GM18951 (cell line): ENCODE measurements at regions not wholly inside any gene's neighbourhood (a gene's known extent, or its start where the extent isn't known, plus 50 kb on each side); places are given as distances from the start of the nearest gene placed in this dataset.

ENCODE experiments used
- POLR2A ChIP-seq: IDR thresholded peaks from 4 replicates; pipeline ENCODE4 v1.6.1; 2011; ENCODE audit warnings: mild to moderate bottlenecking; ENCODE audit not compliant: insufficient read length, insufficient read depth; ENCODE audit errors: extremely low read depth
- in situ Hi-C: fragments of 300-500 bp; cut with MboI; formaldehyde crosslinking; loops from one replicate; pipeline ENCODE4 v1.12.0; 2022; ENCODE audit warnings: low sequenced_read_pairs, mixed read lengths, inconsistent platforms; ENCODE audit not compliant: unreplicated experiment

GRCh38 chr22:22711532-22711913 lies 67.1 kb downstream of the GGTLC2 start:
- in situ Hi-C loops, result no loop called here
- TF ChIP-seq POLR2A, result no peak

DNA sequence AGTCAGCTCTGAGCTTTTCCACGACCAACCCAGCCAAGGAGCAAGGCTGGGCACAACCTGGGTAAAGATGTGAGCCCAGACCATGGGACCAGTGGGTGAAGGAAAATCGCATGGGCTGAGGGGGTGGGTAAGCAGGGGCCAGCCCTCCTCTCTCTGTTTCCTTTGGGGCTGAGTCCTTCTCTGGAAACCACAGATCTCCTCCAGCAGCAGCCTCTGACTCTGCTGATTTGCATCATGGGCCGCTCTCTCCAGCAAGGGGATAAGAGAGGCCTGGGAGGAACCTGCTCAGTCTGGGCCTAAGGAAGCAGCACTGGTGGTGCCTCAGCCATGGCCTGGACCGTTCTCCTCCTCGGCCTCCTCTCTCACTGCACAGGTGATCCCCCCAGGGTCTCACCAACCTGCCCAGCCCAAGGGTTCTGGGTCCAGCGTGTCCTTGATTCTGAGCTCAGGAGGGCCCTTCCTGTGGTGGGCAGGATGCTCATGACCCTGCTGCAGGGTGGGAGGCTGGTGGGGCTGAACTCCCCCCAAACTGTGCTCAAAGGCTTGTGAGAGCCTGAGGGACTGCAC lies 67.8 kb downstream of the GGTLC2 start:
- TF ChIP-seq POLR2A, result peak; percentile 17
- in situ Hi-C loops, result no loop called here

GRCh38 chr22:22712666-22713365 lies 68.4 kb downstream of the GGTLC2 start:
- TF ChIP-seq POLR2A, result no peak
- in situ Hi-C loops, result no loop called here

- in situ Hi-C loops, result no loop called here
- no peak for TF ChIP-seq POLR2A
Observed at GRCh38 chr22:22713416-22713815, 69.0 kb downstream of the GGTLC2 start.

DNA sequence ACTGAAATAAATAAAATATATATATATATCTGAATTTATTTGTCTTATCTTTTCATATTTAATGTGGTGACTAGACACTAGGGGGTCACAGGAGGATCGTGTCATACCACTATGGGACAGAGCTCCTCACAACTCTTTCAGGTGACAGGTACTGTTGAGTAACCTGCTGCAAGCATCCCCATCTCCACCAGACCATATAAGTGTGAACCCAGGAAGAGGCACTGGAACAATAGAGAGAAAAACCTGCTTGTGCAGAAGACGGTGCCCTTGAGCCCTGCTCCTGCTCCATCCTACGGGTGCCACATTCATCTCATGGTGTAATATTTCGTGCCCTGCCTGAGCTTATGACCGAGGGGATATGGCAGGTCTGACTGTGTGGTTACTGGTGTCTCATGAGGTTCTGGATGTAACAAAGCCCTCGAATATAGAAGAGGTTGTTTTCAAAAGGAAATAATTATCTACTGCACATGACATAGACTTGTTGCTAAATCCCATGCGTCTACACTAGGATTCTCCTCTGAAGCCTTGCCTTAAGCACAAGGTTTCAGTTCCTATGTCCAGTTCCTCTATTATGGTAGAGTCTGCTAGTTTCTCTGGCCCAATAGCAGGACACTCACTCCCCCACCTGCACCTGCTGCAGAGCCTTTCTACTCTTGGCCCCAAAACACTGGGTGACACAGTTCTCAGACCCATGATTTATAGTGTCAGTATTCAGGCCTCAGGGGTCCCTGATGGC lies 70.4 kb downstream of the GGTLC2 start:
- in situ Hi-C loops, result no loop called here
- TF ChIP-seq POLR2A, result no peak

DNA sequence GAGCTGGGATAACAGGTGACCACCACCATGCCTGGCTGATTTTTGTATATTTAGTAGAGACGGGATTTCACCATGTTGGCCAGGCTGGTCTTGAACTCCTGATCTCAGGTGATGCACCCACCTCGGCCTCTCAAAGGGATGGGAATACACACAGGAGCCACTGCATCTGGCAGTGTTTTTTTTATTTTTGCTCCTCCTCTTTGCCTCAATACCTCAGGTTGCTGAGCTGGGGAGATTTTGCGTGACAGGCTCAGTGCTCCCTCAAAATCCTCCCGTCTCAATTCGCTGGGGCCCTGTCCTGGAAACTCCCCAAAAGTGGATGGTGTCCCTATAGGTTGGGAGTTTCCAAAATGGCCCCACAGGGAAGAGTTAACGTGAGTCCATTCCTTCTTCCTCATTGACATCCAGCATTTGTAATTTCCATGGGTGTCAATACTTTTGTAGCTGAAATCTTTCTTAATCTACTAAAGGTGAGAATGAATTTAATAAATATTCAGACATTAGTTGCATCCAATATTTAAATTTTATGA lies 71.8 kb downstream of the GGTLC2 start:
- TF ChIP-seq POLR2A, result no peak
- in situ Hi-C loops, result no loop called here

DNA sequence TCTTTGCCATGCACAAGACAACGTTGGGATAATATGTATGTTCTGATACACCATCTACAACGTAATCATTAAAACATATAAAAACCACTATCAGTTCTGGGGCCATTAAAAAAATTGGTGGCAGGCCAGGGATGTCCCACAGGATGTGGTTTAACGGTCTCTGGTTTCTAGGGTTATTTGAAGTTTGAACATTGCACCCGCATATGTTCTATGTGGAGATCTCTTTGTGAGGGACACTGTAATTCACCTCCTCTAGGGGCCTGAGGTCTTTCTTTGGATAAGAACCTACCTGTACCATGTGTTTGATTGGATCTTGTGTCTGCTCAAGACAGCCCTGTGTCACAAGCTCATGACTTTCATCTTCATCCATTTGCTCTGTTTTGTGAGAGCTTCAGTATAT lies 73.2 kb downstream of the GGTLC2 start:
- TF ChIP-seq POLR2A, result no peak
- in situ Hi-C loops, result no loop called here

DNA sequence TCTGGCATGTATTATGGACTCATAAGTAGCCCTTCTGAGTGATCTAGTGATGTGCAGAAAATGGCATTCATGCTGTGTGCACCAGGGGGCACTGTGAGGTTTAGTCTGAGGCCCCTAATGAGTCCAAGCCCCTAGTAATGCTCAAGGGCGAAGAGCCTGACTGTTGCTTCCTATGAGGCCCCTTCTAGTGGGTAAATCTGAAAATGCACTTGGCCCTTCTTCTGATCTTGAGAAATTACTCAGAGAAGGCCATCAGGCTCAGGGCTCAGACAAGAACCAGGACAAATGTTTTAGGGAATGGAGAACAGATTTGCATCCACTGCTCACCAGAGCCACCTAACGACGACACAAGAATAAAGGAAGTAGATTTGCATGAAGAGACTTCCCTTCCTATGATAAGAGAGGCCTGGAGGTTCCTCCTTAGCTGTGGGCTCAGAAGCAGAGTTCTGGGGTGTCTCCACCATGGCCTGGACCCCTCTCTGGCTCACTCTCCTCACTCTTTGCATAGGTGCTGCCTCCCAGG lies 75.8 kb downstream of the GGTLC2 start:
- TF ChIP-seq POLR2A, result peak; percentile 65

GRCh38 chr22:22720724-22721261 lies 76.4 kb downstream of the GGTLC2 start:
- in situ Hi-C loops, result no loop called here
- no peak for TF ChIP-seq POLR2A

More for the DNA sequence above, 75.8 kb downstream of the GGTLC2 start:
- in situ Hi-C loops, result no loop called here

- in situ Hi-C loops, result no loop called here
- TF ChIP-seq POLR2A, result no peak
Observed at GRCh38 chr22:22721681-22722354, 77.4 kb downstream of the GGTLC2 start.

DNA sequence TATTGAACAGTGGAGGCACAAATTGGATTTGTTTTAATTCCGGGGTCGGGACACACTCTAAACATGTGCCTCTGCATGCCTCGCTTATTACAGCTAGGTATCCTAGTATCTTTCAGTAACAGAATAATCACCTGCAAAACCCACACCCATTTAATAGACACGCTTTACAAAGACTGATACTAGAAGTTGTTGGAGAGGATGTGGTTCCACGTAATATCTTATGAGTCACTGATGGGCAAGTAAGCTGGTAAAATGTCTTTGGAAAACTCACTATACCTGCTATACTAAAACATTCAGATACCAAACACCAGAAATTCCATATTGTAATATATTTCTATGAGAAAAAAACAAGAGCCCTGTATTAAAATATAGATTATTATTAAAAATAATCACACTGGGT lies 84.0 kb downstream of the GGTLC2 start:
- TF ChIP-seq POLR2A, result no peak
- in situ Hi-C loops, result no loop called here

DNA sequence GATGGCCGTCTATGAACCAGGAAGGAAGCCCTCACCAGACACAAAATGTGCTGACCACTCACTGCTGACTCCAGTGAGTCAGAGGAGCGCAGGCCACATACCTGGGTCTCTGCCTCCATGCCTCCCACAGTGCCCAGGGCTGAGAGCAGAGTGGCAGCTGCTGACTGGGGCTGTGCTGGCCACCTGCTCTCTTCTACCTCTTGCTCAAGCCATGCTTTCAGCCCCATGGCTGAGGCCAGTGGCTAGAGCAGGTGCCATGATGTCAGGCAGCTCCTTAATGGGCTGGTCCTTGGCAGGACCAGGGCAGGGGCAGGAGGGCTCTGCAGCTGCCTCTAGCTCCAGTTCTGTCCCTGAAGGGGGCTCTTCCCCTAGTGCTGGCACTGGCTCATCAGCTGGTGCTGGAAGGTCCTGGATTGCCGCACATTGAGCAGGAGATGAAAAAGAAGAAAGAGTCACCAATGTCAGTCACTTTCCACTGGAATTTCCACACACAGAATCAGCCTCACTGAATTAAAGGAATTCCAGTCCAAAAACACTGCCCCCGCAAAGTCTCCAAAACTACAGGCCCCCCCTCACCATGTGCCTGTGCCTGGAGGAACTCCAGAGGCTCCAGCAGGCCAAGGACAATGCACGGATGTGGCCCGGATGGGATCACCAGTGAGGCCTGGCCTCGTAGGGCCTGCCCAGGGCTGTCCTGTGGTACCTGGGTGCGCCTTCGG lies 86.4 kb downstream of the GGTLC2 start:
- in situ Hi-C loops, result no loop called here
- TF ChIP-seq POLR2A, result no peak
